HG02610 (cell line): ENCODE measurements at regions not wholly inside any gene's neighbourhood (a gene's known extent, or its start where the extent isn't known, plus 50 kb on each side); places are given as distances from the start of the nearest gene placed in this dataset.

Source experiments
- ATAC-seq: cut with Tn5 transposase; IDR thresholded peaks from one replicate; pipeline ENCODE4 v1.9.1; 2021; ENCODE audit warnings: mild to moderate bottlenecking, moderate library complexity; ENCODE audit not compliant: unreplicated experiment

- no peak for ATAC-seq
These were observed 196.9 kb downstream of the LIG4 start for GRCh38 chr13:108018371-108018870.

- ATAC-seq, result no peak
These were observed 208.7 kb downstream of the LIG4 start for GRCh38 chr13:108006619-108007018.

- no peak for ATAC-seq
These were observed 210.1 kb downstream of the LIG4 start for GRCh38 chr13:108005231-108005630.

- ATAC-seq, result no peak
These were observed 211.7 kb downstream of the LIG4 start for GRCh38 chr13:108003626-108004025.

- no peak for ATAC-seq
These were observed 214.3 kb downstream of the LIG4 start for GRCh38 chr13:108000998-108001397.

GRCh38 chr13:107999751-108000150 lies 215.6 kb downstream of the LIG4 start:
- ATAC-seq, result no peak

- no peak for ATAC-seq
These were observed 221.2 kb downstream of the LIG4 start for GRCh38 chr13:107994137-107994536.

GRCh38 chr13:107993239-107993949 lies 221.9 kb downstream of the LIG4 start:
- ATAC-seq, result peak; percentile 87

GRCh38 chr13:107992542-107992941 lies 222.8 kb downstream of the LIG4 start:
- ATAC-seq, result no peak

GRCh38 chr13:107977071-107977574 lies 238.2 kb downstream of the LIG4 start:
- ATAC-seq, result no peak

- ATAC-seq, result no peak
These were observed 238.7 kb downstream of the LIG4 start for GRCh38 chr13:107976628-107977027.

- ATAC-seq, result no peak
These were observed 240.9 kb downstream of the LIG4 start for GRCh38 chr13:107974409-107974808.

- no peak for ATAC-seq
These were observed 245.8 kb downstream of the LIG4 start for GRCh38 chr13:107969546-107969945.

GRCh38 chr13:107968470-107968869 lies 246.9 kb downstream of the LIG4 start:
- no peak for ATAC-seq

GRCh38 chr13:107964395-107964794 lies 250.9 kb downstream of the LIG4 start:
- ATAC-seq, result no peak

GRCh38 chr13:107961849-107962608 lies 253.3 kb downstream of the LIG4 start:
- ATAC-seq, result no peak

- ATAC-seq, result no peak
These were observed 255.0 kb downstream of the LIG4 start for GRCh38 chr13:107960301-107960700.

GRCh38 chr13:107956889-107957288 lies 258.4 kb downstream of the LIG4 start:
- ATAC-seq, result no peak

- no peak for ATAC-seq
These were observed 273.2 kb downstream of the LIG4 start for GRCh38 chr13:107942030-107942617.

- no peak for ATAC-seq
These were observed 273.8 kb downstream of the LIG4 start for GRCh38 chr13:107941345-107942029.

- no peak for ATAC-seq
These were observed 277.5 kb downstream of the LIG4 start for GRCh38 chr13:107937848-107938247.
